Ovary (tissue), 3 donors: ENCODE measurements at regions not wholly inside any gene's neighbourhood (a gene's known extent, or its start where the extent isn't known, plus 50 kb on each side); places are given as distances from the start of the nearest gene placed in this dataset.

Source experiments
- CTCF ChIP-seq, 3 donors: fragments of 450-650 bp in 2 of 3; fragments of 200-600 bp in 1 of 3; IDR thresholded peaks; one replicate each; pipeline versions ENCODE4 v1.5.1 to v1.8.0; 2016 to 2022; ENCODE audit warnings: antibody characterized with exemption in 3 of 3, mild to moderate bottlenecking in 1 of 3
- EP300 ChIP-seq: sonication (generic); formaldehyde crosslinking; IDR thresholded peaks from one replicate; pipeline ENCODE4 v1.6.1; 2017; ENCODE audit warnings: antibody characterized with exemption
- donor health status: DM: no; HTN: no; CAD: no.

- no peak for TF ChIP-seq CTCF (IDR thresholded peaks at IDR 0.05)
- no peak for TF ChIP-seq EP300
Observed at GRCh38 chr12:46915082-46915481, 89.3 kb upstream of the SLC38A4 start.
